GM12875 (cell line): ENCODE measurements at regions not wholly inside any gene's neighbourhood (a gene's known extent, or its start where the extent isn't known, plus 50 kb on each side); places are given as distances from the start of the nearest gene placed in this dataset.

ENCODE experiments used
- H3K4me3 ChIP-seq: one replicate; pipeline ENCODE4 v1.5.1; 2011; ENCODE audit warnings: low read depth, low read length, control low read depth
- CTCF ChIP-seq: IDR thresholded peaks from 2 replicates; pipeline ENCODE4 v1.5.1; 2011; ENCODE audit warnings: low read depth, mild to moderate bottlenecking, control low read depth, inconsistent platforms, low read length, moderate library complexity, borderline replicate concordance; ENCODE audit not compliant: insufficient read depth

- no peak for TF ChIP-seq CTCF
- H3K4me3 ChIP-seq: no peak overlapping the region
These were observed 375.1 kb upstream of the ACTBL2 start for GRCh38 chr5:57857696-57858095.

- TF ChIP-seq CTCF: no peak
- H3K4me3 ChIP-seq: no peak overlapping the region
These were observed 373.2 kb upstream of the ACTBL2 start for GRCh38 chr5:57855831-57856230.

- no peak overlapping the region for H3K4me3 ChIP-seq
These were observed 371.5 kb upstream of the ACTBL2 start for GRCh38 chr5:57853929-57854697.

GRCh38 chr5:57850109-57850508, 367.5 kb upstream of the ACTBL2 start:
- no peak overlapping the region for H3K4me3 ChIP-seq
- no peak for TF ChIP-seq CTCF

More at GRCh38 chr5:57853929-57854697, 371.5 kb upstream of the ACTBL2 start:
- no peak for TF ChIP-seq CTCF

- no peak overlapping the region for H3K4me3 ChIP-seq
- TF ChIP-seq CTCF: no peak
These were observed 362.4 kb upstream of the ACTBL2 start for GRCh38 chr5:57845025-57845424.

GRCh38 chr5:57844410-57844809, 361.8 kb upstream of the ACTBL2 start:
- TF ChIP-seq CTCF: no peak
- H3K4me3 ChIP-seq: no peak overlapping the region

GRCh38 chr5:57843059-57843367, 360.4 kb upstream of the ACTBL2 start:
- no peak for TF ChIP-seq CTCF
- H3K4me3 ChIP-seq: no peak overlapping the region
